Endothelial cell of umbilical vein (primary cell): ENCODE measurements at regions not wholly inside any gene's neighbourhood (a gene's known extent, or its start where the extent isn't known, plus 50 kb on each side); places are given as distances from the start of the nearest gene placed in this dataset.

Experiments used
- BruUV-seq: library from RNA; stranded (reverse); fragments of 400-500 nt; replicated peaks from 2 replicates; lab custom pipeline; 2021; lab: Mats Ljungman, UMichigan
- CTCF ChIA-PET: fragments of 300-600, 350-600 bp; sonication (Branson Sonifier 250); formaldehyde crosslinking; loops from one replicate; lab custom pipeline; 2021; ENCODE audit warnings: antibody characterized with exemption, inconsistent platforms; lab: Charles Lee
- POLR2A ChIA-PET: fragments of 300-600, 350-600 bp; sonication (Branson Sonifier 250); formaldehyde crosslinking; loops from one replicate; lab custom pipeline; 2021; ENCODE audit warnings: antibody characterized with exemption, inconsistent platforms; lab: Charles Lee
- DNase-seq: peaks from one replicate; pipeline ENCODE4 v3.0.0-alpha.2; 2011; ENCODE audit warnings: low read depth, low spot score
- FAIRE-seq: peaks from 2 replicates; lab custom pipeline; 2011; peaks lifted over from hg19 to GRCh38; lab: Jason Lieb, UNC
- H2AFZ ChIP-seq: 2 replicates; pipeline ENCODE4 v1.6.0; 2012; ENCODE audit warnings: low read depth, low read length, control low read depth, inconsistent platforms
- H3K27ac ChIP-seq: 2 replicates; pipeline ENCODE4 v1.5.1; 2011; ENCODE audit warnings: low read depth, mild to moderate bottlenecking, control low read depth, low read length, moderate library complexity; ENCODE audit not compliant: insufficient read depth
- H3K27me3 ChIP-seq, 2 experiments: 2 replicates each; pipeline versions ENCODE4 v1.6.0 to v1.6.1; 2011; ENCODE audit warnings: low read length in 2 of 2, mixed read lengths in 1 of 2; ENCODE audit not compliant: control insufficient read depth in 2 of 2, insufficient read depth in 2 of 2
- H3K36me3 ChIP-seq, 2 experiments: 2 replicates in 1 of 2; 3 replicates in 1 of 2; pipeline ENCODE4 v1.5.1; 2011; ENCODE audit warnings: low read length in 2 of 2, mild to moderate bottlenecking in 1 of 2, moderate library complexity in 1 of 2; ENCODE audit not compliant: control insufficient read depth in 2 of 2, insufficient read depth in 2 of 2; ENCODE audit errors: extremely low read depth in 1 of 2
- H3K4me1 ChIP-seq: 3 replicates; pipeline ENCODE4 v1.5.1; 2011; ENCODE audit warnings: mild to moderate bottlenecking, low read length; ENCODE audit not compliant: control insufficient read depth, insufficient read depth; ENCODE audit errors: extremely low read depth
- H3K4me2 ChIP-seq: 2 replicates; pipeline ENCODE4 v1.6.1; 2011; ENCODE audit warnings: low read length, control low read depth, mixed read lengths; ENCODE audit not compliant: insufficient read depth
- H3K4me3 ChIP-seq, 3 experiments: fragments of 200-600 bp in 1 of 3; sonication (generic), shearing (Covaris generic) in 1 of 3; replicated peaks in 1 of 3; 2 replicates each; pipeline ENCODE4 v1.5.1; 2011 to 2016; ENCODE audit warnings: control low read depth in 3 of 3, low read length in 3 of 3, mild to moderate bottlenecking in 2 of 3, inconsistent platforms in 1 of 3, low read depth in 1 of 3, moderate library complexity in 1 of 3; ENCODE audit not compliant: insufficient read depth in 1 of 3
- H3K79me2 ChIP-seq: 2 replicates; pipeline ENCODE4 v1.6.0; 2012; ENCODE audit warnings: low read length, inconsistent platforms; ENCODE audit not compliant: control insufficient read depth, insufficient read depth
- H3K9ac ChIP-seq: replicated peaks from 2 replicates; pipeline ENCODE3; 2011; ENCODE audit warnings: low read length, control low read depth; ENCODE audit not compliant: insufficient read depth; ENCODE audit errors: extremely low read depth
- H3K9me1 ChIP-seq: replicated peaks from 3 replicates; pipeline ENCODE4 v1.6.0; 2011; ENCODE audit warnings: mild to moderate bottlenecking, low read length; ENCODE audit not compliant: control insufficient read depth, insufficient read depth; ENCODE audit errors: extremely low read depth
- H3K9me3 ChIP-seq: replicated peaks from 2 replicates; pipeline ENCODE4 v1.5.1; 2012; ENCODE audit warnings: low read length, inconsistent platforms; ENCODE audit not compliant: control insufficient read depth, insufficient read depth
- H4K20me1 ChIP-seq: replicated peaks from 2 replicates; pipeline ENCODE3; 2011; ENCODE audit warnings: mild to moderate bottlenecking, low read length; ENCODE audit not compliant: control insufficient read depth, insufficient read depth; ENCODE audit errors: extremely low read depth
- EZH2 ChIP-seq: IDR thresholded peaks from 2 replicates; pipeline ENCODE4 v1.6.1; 2012; ENCODE audit warnings: borderline replicate concordance, low read depth, mild to moderate bottlenecking, moderate library complexity, low read length, inconsistent platforms; ENCODE audit not compliant: severe bottlenecking
- FOS ChIP-seq: IDR thresholded peaks from 2 replicates; pipeline ENCODE4 v1.6.1; 2011; ENCODE audit warnings: mild to moderate bottlenecking, low read length, moderate library complexity, borderline replicate concordance; ENCODE audit not compliant: insufficient read depth
- GATA2 ChIP-seq: IDR thresholded peaks from 2 replicates; pipeline ENCODE4 v1.7.0; 2011; ENCODE audit warnings: low read depth, mild to moderate bottlenecking, moderate library complexity, mixed read lengths, low read length; ENCODE audit not compliant: insufficient read length, insufficient read depth
- JUN ChIP-seq: IDR thresholded peaks from 2 replicates; pipeline ENCODE4 v1.6.1; 2011; ENCODE audit warnings: borderline replicate concordance, low read depth; ENCODE audit not compliant: insufficient read length, insufficient read depth
- MYC ChIP-seq: IDR thresholded peaks from one replicate; pipeline ENCODE4 v1.6.1; 2011; ENCODE audit warnings: mild to moderate bottlenecking, low read depth, low read length
- POLR2A ChIP-seq: IDR thresholded peaks from 2 replicates; pipeline ENCODE4 v1.6.1; 2012; ENCODE audit warnings: low read depth, mild to moderate bottlenecking, control low read depth, low read length
- POLR2AphosphoS5 ChIP-seq: IDR thresholded peaks from 2 replicates; pipeline ENCODE4 v1.6.1; 2012; ENCODE audit warnings: low read depth, mild to moderate bottlenecking, control low read depth, low read length, moderate library complexity; ENCODE audit not compliant: insufficient read depth
- dilution Hi-C: fragments of 300-500 bp; cut with MboI; formaldehyde crosslinking; loops from one replicate; pipeline ENCODE4 v1.15.0; 2019; ENCODE audit warnings: low sequenced_read_pairs; ENCODE audit not compliant: extremely low pct_ligation_motif_present
- intact Hi-C: fragments of 100-400 bp; cut with micrococcal nuclease; formaldehyde crosslinking; loops from one replicate; pipeline ENCODE4 v1.10.0; 2022
- TF ChIP-seq, protein P1 (sequence below), 2 donors: IDR thresholded peaks; 1 replicate in 1 of 2; 2 replicates in 1 of 2; pipeline ENCODE4 v1.5.1; 2011; ENCODE audit warnings: low read length in 2 of 2, mild to moderate bottlenecking in 2 of 2, moderate library complexity in 2 of 2, control low read depth in 1 of 2, inconsistent platforms in 1 of 2, low read depth in 1 of 2; ENCODE audit not compliant: insufficient read depth in 1 of 2; ENCODE audit errors: extremely low read depth in 1 of 2
- TF ChIP-seq, protein P2 (sequence below): IDR thresholded peaks from 2 replicates; pipeline ENCODE4 v1.6.1; 2011; ENCODE audit not compliant: insufficient read depth, insufficient read length

DNA sequence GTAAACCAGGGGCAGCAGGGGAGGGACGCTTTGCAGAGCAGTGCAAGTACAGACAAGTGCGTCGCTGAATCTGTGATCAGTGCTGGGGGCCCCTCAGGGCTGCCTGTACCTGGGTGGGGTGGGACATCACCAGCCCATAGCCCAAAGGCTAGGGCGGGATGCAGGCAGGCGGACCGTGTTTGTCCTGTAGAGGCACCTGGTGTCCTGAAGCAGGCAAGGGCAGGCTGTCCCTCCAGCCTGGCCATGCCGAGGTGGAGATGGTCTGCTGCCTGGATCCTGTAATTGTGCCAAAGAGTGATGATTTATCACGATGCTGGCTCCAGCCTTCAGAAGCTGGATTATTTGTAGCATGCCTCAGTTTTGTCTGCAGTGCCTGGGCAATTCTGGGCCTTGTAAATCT lies 137.9 kb upstream of the GSE1 start:
- FAIRE-seq = no peak
- TF ChIP-seq JUN = no peak
- no peak for TF ChIP-seq POLR2A
- TF ChIP-seq EZH2 = no peak
- no peak for TF ChIP-seq FOS
- TF ChIP-seq POLR2AphosphoS5 = no peak
- TF ChIP-seq GATA2 = no peak
- TF ChIP-seq, protein P1, sequence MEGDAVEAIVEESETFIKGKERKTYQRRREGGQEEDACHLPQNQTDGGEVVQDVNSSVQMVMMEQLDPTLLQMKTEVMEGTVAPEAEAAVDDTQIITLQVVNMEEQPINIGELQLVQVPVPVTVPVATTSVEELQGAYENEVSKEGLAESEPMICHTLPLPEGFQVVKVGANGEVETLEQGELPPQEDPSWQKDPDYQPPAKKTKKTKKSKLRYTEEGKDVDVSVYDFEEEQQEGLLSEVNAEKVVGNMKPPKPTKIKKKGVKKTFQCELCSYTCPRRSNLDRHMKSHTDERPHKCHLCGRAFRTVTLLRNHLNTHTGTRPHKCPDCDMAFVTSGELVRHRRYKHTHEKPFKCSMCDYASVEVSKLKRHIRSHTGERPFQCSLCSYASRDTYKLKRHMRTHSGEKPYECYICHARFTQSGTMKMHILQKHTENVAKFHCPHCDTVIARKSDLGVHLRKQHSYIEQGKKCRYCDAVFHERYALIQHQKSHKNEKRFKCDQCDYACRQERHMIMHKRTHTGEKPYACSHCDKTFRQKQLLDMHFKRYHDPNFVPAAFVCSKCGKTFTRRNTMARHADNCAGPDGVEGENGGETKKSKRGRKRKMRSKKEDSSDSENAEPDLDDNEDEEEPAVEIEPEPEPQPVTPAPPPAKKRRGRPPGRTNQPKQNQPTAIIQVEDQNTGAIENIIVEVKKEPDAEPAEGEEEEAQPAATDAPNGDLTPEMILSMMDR (IDR thresholded peaks at IDR 0.05; ENCODE audit: extremely low read depth in 1 of 2, insufficient read depth in 1 of 2, low read depth in 1 of 2, low read length in 2 of 2) = no peak
- no peak for TF ChIP-seq MYC
- TF ChIP-seq, protein P2, sequence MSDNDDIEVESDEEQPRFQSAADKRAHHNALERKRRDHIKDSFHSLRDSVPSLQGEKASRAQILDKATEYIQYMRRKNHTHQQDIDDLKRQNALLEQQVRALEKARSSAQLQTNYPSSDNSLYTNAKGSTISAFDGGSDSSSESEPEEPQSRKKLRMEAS = no peak

More for the DNA sequence above, 137.9 kb upstream of the GSE1 start:
- Histone ChIP-seq H3K27ac (no peak overlapping the region), H3K4me2 (no peak overlapping the region), H3K4me1 (no peaks in the 10 kb centered on the region), H3K4me3 (no peak overlapping the region), H3K27me3 (peaks cover 10 to 13% of the 10 kb centered on the region in 2 experiments), H3K79me2 (no peaks in the 10 kb centered on the region), H3K9me3 (no peaks in the 10 kb centered on the region), H3K9ac (no peak overlapping the region), H3K9me1 (no peaks in the 10 kb centered on the region), H2AFZ (no peak overlapping the region), H3K36me3 (no peaks in the 10 kb centered on the region), H4K20me1 (no peaks in the 10 kb centered on the region)
- intact Hi-C loops = no loop called here
- BruUV-seq = no TSS peak
- dilution Hi-C loops = no loop called here
- CTCF ChIA-PET = no interaction called here
- DNase-seq = no peak
- POLR2A ChIA-PET = no interaction called here
